WTC11 (cell line): ENCODE measurements at regions not wholly inside any gene's neighbourhood (a gene's known extent, or its start where the extent isn't known, plus 50 kb on each side); places are given as distances from the start of the nearest gene placed in this dataset.

Source experiments
- CREB1 ChIP-seq: sonication (generic); formaldehyde crosslinking; IDR thresholded peaks from 2 replicates; pipeline ENCODE4 v1.8.0; 2023; ENCODE audit warnings: mild to moderate bottlenecking, missing genetic modification reagents
- FOXP1 ChIP-seq: sonication (generic); formaldehyde crosslinking; IDR thresholded peaks from 2 replicates; pipeline ENCODE4 v1.8.0; 2022; ENCODE audit warnings: missing genetic modification reagents, mild to moderate bottlenecking, moderate library complexity, borderline replicate concordance
- KAT7 ChIP-seq: sonication (generic); formaldehyde crosslinking; IDR thresholded peaks from 2 replicates; pipeline ENCODE4 v1.8.1; 2023; ENCODE audit warnings: missing genetic modification reagents, mild to moderate bottlenecking, borderline replicate concordance
- NFE2L1 ChIP-seq: sonication (generic); formaldehyde crosslinking; IDR thresholded peaks from 2 replicates; pipeline ENCODE4 v1.8.1; 2023; ENCODE audit warnings: missing genetic modification reagents
- SP1 ChIP-seq: sonication (generic); formaldehyde crosslinking; conservative IDR thresholded peaks from 2 replicates; pipeline ENCODE4 v1.8.1; 2022; ENCODE audit warnings: missing genetic modification reagents
- TCF7 ChIP-seq: sonication (generic); formaldehyde crosslinking; IDR thresholded peaks from 2 replicates; pipeline ENCODE4 v1.8.0; 2022; ENCODE audit warnings: mild to moderate bottlenecking, low read depth, missing genetic modification reagents, moderate library complexity
- ZBTB21 ChIP-seq: sonication (generic); formaldehyde crosslinking; IDR thresholded peaks from 2 replicates; pipeline ENCODE4 v1.8.1; 2023; ENCODE audit warnings: mild to moderate bottlenecking, missing genetic modification reagents, borderline replicate concordance
- ZNF232 ChIP-seq: sonication (generic); formaldehyde crosslinking; IDR thresholded peaks from 2 replicates; pipeline ENCODE4 v1.8.0; 2022; ENCODE audit warnings: mild to moderate bottlenecking, missing genetic modification reagents
- TF ChIP-seq, protein P1 (sequence below): fragments of 200-600 bp; IDR thresholded peaks from 2 replicates; pipeline ENCODE4 v1.8.0; 2022; ENCODE audit warnings: antibody characterized with exemption
- TF ChIP-seq, protein P2 (sequence below): sonication (generic); formaldehyde crosslinking; IDR thresholded peaks from 2 replicates; pipeline ENCODE4 v1.8.1; 2022; ENCODE audit warnings: missing genetic modification reagents, borderline replicate concordance
- TF ChIP-seq, protein P3 (sequence below): sonication (generic); formaldehyde crosslinking; IDR thresholded peaks from 2 replicates; pipeline ENCODE4 v1.8.1; 2023; ENCODE audit warnings: mild to moderate bottlenecking, missing genetic modification reagents
- TF ChIP-seq, protein P4 (sequence below): sonication (generic); formaldehyde crosslinking; IDR thresholded peaks from 2 replicates; pipeline ENCODE4 v1.8.1; 2023; ENCODE audit warnings: mild to moderate bottlenecking, missing genetic modification reagents
- TF ChIP-seq, protein P5 (sequence below): sonication (generic); formaldehyde crosslinking; IDR thresholded peaks from 2 replicates; pipeline ENCODE4 v1.8.0; 2022; ENCODE audit warnings: mild to moderate bottlenecking, missing genetic modification reagents

DNA sequence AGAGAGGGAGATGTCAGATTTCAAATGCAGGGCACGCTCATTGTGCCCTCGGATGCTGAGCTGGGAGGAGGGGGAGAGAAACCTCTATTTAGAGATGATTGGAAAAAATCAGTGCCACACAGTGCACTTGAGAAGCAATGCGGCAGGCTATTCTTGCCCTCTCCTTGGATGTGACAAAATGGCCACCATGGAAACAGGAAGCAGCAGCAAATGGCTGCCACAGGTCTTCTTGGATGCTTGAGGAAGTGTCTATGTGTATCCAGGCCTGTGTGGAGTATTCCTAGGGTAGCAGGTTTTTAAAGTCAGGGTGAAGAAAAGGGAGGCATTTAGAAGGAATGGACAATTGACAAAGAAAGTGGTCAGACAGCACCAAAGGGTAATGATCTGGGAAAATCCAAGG, 340.1 kb upstream of the ZFHX3 start:
- TF ChIP-seq FOXP1 = no peak
- TF ChIP-seq, protein P1, sequence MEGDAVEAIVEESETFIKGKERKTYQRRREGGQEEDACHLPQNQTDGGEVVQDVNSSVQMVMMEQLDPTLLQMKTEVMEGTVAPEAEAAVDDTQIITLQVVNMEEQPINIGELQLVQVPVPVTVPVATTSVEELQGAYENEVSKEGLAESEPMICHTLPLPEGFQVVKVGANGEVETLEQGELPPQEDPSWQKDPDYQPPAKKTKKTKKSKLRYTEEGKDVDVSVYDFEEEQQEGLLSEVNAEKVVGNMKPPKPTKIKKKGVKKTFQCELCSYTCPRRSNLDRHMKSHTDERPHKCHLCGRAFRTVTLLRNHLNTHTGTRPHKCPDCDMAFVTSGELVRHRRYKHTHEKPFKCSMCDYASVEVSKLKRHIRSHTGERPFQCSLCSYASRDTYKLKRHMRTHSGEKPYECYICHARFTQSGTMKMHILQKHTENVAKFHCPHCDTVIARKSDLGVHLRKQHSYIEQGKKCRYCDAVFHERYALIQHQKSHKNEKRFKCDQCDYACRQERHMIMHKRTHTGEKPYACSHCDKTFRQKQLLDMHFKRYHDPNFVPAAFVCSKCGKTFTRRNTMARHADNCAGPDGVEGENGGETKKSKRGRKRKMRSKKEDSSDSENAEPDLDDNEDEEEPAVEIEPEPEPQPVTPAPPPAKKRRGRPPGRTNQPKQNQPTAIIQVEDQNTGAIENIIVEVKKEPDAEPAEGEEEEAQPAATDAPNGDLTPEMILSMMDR = no peak
- TF ChIP-seq, protein P2, sequence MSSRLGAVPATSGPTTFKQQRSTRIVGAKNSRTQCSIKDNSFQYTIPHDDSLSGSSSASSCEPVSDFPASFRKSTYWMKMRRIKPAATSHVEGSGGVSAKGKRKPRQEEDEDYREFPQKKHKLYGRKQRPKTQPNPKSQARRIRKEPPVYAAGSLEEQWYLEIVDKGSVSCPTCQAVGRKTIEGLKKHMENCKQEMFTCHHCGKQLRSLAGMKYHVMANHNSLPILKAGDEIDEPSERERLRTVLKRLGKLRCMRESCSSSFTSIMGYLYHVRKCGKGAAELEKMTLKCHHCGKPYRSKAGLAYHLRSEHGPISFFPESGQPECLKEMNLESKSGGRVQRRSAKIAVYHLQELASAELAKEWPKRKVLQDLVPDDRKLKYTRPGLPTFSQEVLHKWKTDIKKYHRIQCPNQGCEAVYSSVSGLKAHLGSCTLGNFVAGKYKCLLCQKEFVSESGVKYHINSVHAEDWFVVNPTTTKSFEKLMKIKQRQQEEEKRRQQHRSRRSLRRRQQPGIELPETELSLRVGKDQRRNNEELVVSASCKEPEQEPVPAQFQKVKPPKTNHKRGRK (CRISPR knock-in tag) = no peak
- no peak for TF ChIP-seq TCF7 (CRISPR knock-in tag)
- no peak for TF ChIP-seq ZBTB21 (CRISPR knock-in tag)
- no peak for TF ChIP-seq KAT7
- TF ChIP-seq SP1 (CRISPR knock-in tag) = no peak
- no peak for TF ChIP-seq CREB1
- TF ChIP-seq, protein P3, sequence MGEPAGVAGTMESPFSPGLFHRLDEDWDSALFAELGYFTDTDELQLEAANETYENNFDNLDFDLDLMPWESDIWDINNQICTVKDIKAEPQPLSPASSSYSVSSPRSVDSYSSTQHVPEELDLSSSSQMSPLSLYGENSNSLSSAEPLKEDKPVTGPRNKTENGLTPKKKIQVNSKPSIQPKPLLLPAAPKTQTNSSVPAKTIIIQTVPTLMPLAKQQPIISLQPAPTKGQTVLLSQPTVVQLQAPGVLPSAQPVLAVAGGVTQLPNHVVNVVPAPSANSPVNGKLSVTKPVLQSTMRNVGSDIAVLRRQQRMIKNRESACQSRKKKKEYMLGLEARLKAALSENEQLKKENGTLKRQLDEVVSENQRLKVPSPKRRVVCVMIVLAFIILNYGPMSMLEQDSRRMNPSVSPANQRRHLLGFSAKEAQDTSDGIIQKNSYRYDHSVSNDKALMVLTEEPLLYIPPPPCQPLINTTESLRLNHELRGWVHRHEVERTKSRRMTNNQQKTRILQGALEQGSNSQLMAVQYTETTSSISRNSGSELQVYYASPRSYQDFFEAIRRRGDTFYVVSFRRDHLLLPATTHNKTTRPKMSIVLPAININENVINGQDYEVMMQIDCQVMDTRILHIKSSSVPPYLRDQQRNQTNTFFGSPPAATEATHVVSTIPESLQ (CRISPR knock-in tag) = no peak
- TF ChIP-seq, protein P4, sequence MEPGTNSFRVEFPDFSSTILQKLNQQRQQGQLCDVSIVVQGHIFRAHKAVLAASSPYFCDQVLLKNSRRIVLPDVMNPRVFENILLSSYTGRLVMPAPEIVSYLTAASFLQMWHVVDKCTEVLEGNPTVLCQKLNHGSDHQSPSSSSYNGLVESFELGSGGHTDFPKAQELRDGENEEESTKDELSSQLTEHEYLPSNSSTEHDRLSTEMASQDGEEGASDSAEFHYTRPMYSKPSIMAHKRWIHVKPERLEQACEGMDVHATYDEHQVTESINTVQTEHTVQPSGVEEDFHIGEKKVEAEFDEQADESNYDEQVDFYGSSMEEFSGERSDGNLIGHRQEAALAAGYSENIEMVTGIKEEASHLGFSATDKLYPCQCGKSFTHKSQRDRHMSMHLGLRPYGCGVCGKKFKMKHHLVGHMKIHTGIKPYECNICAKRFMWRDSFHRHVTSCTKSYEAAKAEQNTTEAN (CRISPR knock-in tag) = no peak
- TF ChIP-seq NFE2L1 = no peak
- TF ChIP-seq, protein P5, sequence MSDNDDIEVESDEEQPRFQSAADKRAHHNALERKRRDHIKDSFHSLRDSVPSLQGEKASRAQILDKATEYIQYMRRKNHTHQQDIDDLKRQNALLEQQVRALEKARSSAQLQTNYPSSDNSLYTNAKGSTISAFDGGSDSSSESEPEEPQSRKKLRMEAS (CRISPR knock-in tag) = no peak
- TF ChIP-seq ZNF232 (CRISPR knock-in tag) = no peak
